Testis (tissue), 2 donors: ENCODE measurements at regions not wholly inside any gene's neighbourhood (a gene's known extent, or its start where the extent isn't known, plus 50 kb on each side); places are given as distances from the start of the nearest gene placed in this dataset.

Source experiments
- CTCF ChIP-seq, 3 experiments: fragments of 450-650 bp in 2 of 3; fragments of 200-600 bp in 1 of 3; sonication (generic) in 1 of 3; IDR thresholded peaks; one replicate each; pipeline ENCODE4 v1.5.1; 2016 to 2019; ENCODE audit warnings: antibody characterized with exemption in 3 of 3, mild to moderate bottlenecking in 2 of 3, moderate library complexity in 1 of 3
- POLR2A ChIP-seq: fragments of 450-650 bp; IDR thresholded peaks from one replicate; pipeline ENCODE4 v1.6.1; 2017; ENCODE audit warnings: antibody characterized with exemption, mild to moderate bottlenecking, moderate library complexity

- TF ChIP-seq CTCF (IDR thresholded peaks at IDR 0.05) (no peak), POLR2A (no peak)
These were observed 85.8 kb downstream of the PHAX start for GRCh38 chr5:126686451-126687126.
